MM.1S (cell line): ENCODE measurements at regions not wholly inside any gene's neighbourhood (a gene's known extent, or its start where the extent isn't known, plus 50 kb on each side); places are given as distances from the start of the nearest gene placed in this dataset.

ENCODE experiments used
- DNase-seq: peaks from one replicate; pipeline ENCODE4 v3.0.0-alpha.2; 2015
- H2AFZ ChIP-seq: fragments of 300-600 bp; sonication (generic); 2 replicates; pipeline ENCODE4 v1.6.0; 2016; ENCODE audit warnings: antibody characterized with exemption, low read length
- H3F3A ChIP-seq: fragments of 300-600 bp; sonication (generic); 2 replicates; pipeline ENCODE4 v1.6.1; 2016; ENCODE audit warnings: mild to moderate bottlenecking, antibody characterized with exemption, low read length, moderate library complexity, mixed read lengths; ENCODE audit not compliant: insufficient read depth
- H3K27ac ChIP-seq: fragments of 300-600 bp; sonication (generic); 2 replicates; pipeline ENCODE4 v1.5.1; 2016; ENCODE audit warnings: mild to moderate bottlenecking, low read length
- H3K27me3 ChIP-seq: fragments of 300-600 bp; sonication (generic); replicated peaks from 2 replicates; pipeline ENCODE4 v1.6.0; 2016; ENCODE audit warnings: low read length; ENCODE audit not compliant: insufficient read depth
- H3K36me3 ChIP-seq: fragments of 300-600 bp; sonication (generic); replicated peaks from 2 replicates; pipeline ENCODE4 v1.6.1; 2016; ENCODE audit warnings: mild to moderate bottlenecking, low read length, mixed read lengths; ENCODE audit not compliant: insufficient read depth
- H3K4me1 ChIP-seq: fragments of 300-600 bp; sonication (generic); 2 replicates; pipeline ENCODE4 v1.6.1; 2016; ENCODE audit warnings: low read length, mixed read lengths
- H3K4me2 ChIP-seq: fragments of 300-600 bp; sonication (generic); 2 replicates; pipeline ENCODE4 v1.6.0; 2016; ENCODE audit warnings: low read depth, low read length
- H3K4me3 ChIP-seq: fragments of 300-600 bp; sonication (generic); 2 replicates; pipeline ENCODE4 v1.5.1; 2016; ENCODE audit warnings: low read length, mixed read lengths
- H3K79me2 ChIP-seq: fragments of 300-600 bp; sonication (generic); 2 replicates; pipeline ENCODE4 v1.6.1; 2016; ENCODE audit warnings: mixed run types, low read length, mixed read lengths
- H3K9ac ChIP-seq: fragments of 300-600 bp; sonication (generic); 2 replicates; pipeline ENCODE4 v1.6.1; 2016; ENCODE audit warnings: low read length, mixed read lengths
- H3K9me2 ChIP-seq: fragments of 300-600 bp; sonication (generic); replicated peaks from 2 replicates; pipeline ENCODE4 v1.6.1; 2016; ENCODE audit warnings: mild to moderate bottlenecking, low read length, mixed read lengths; ENCODE audit not compliant: insufficient read depth
- H3K9me3 ChIP-seq: fragments of 300-600 bp; sonication (generic); replicated peaks from 2 replicates; pipeline ENCODE4 v1.6.1; 2016; ENCODE audit warnings: mild to moderate bottlenecking, low read length, mixed read lengths; ENCODE audit not compliant: insufficient read depth
- H4K20me1 ChIP-seq: fragments of 300-600 bp; sonication (generic); 2 replicates; pipeline ENCODE4 v1.6.1; 2016; ENCODE audit warnings: mild to moderate bottlenecking, low read length, moderate library complexity, mixed read lengths; ENCODE audit not compliant: insufficient read depth
- CTCF ChIP-seq: fragments of 300-600 bp; sonication (generic); IDR thresholded peaks from 2 replicates; pipeline ENCODE4 v1.5.1; 2016; ENCODE audit warnings: antibody characterized with exemption, low read length, mixed read lengths
- EZH2 ChIP-seq: fragments of 300-600 bp; sonication (generic); optimal IDR thresholded peaks from 2 replicates; pipeline ENCODE3; 2017; ENCODE audit warnings: low read depth, mild to moderate bottlenecking, antibody characterized with exemption, low read length, mixed read lengths
- EZH2phosphoT487 ChIP-seq: fragments of 300-600 bp; sonication (generic); IDR thresholded peaks from 2 replicates; pipeline ENCODE4 v1.6.1; 2018; ENCODE audit warnings: antibody characterized with exemption, low read length

- Histone ChIP-seq H3K36me3 (no peaks in the 10 kb centered on the region), H3K9me3 (no peaks in the 10 kb centered on the region), H3K4me3 (no peak overlapping the region), H3K27ac (no peak overlapping the region), H3F3A (no peaks in the 10 kb centered on the region), H3K9ac (no peak overlapping the region), H4K20me1 (no peaks in the 10 kb centered on the region), H3K4me2 (no peak overlapping the region), H2AFZ (no peak overlapping the region), H3K4me1 (no peaks in the 10 kb centered on the region), H3K79me2 (no peaks in the 10 kb centered on the region), H3K9me2 (no peaks in the 10 kb centered on the region), H3K27me3 (no peaks in the 10 kb centered on the region)
- no peak for DNase-seq
- no peak for TF ChIP-seq CTCF
- TF ChIP-seq EZH2: no peak
These were observed 56.8 kb upstream of the PLXNC1 start for GRCh38 chr12:94091624-94092023.

- Histone ChIP-seq H3K9me3 (no peaks in the 10 kb centered on the region), H2AFZ (no peak overlapping the region), H3K9ac (no peak overlapping the region), H3K79me2 (no peaks in the 10 kb centered on the region), H3K4me3 (no peak overlapping the region), H3K4me1 (no peaks in the 10 kb centered on the region), H3K4me2 (no peak overlapping the region), H3K27me3 (no peaks in the 10 kb centered on the region), H3K27ac (no peak overlapping the region), H4K20me1 (no peaks in the 10 kb centered on the region), H3K36me3 (no peaks in the 10 kb centered on the region), H3K9me2 (no peaks in the 10 kb centered on the region), H3F3A (no peaks in the 10 kb centered on the region)
- no peak for DNase-seq
- TF ChIP-seq EZH2phosphoT487 (no peak), CTCF (no peak), EZH2 (no peak)
These were observed 55.7 kb upstream of the PLXNC1 start for GRCh38 chr12:94092516-94093241.

GRCh38 chr12:94094700-94095099, 53.7 kb upstream of the PLXNC1 start:
- H3K27me3 ChIP-seq: no peaks in the 10 kb centered on the region
- H3F3A ChIP-seq: no peaks in the 10 kb centered on the region
- H3K4me2 ChIP-seq: no peak overlapping the region
- no peak overlapping the region for H3K9ac ChIP-seq
- DNase-seq: no peak
- H2AFZ ChIP-seq: no peak overlapping the region
- H3K79me2 ChIP-seq: no peaks in the 10 kb centered on the region
- H3K27ac ChIP-seq: no peak overlapping the region
- H3K9me3 ChIP-seq: no peaks in the 10 kb centered on the region
- no peaks in the 10 kb centered on the region for H3K4me1 ChIP-seq
- no peak overlapping the region for H3K4me3 ChIP-seq
- no peaks in the 10 kb centered on the region for H3K36me3 ChIP-seq
- H3K9me2 ChIP-seq: no peaks in the 10 kb centered on the region
- no peak for TF ChIP-seq CTCF
- no peak for TF ChIP-seq EZH2
- no peaks in the 10 kb centered on the region for H4K20me1 ChIP-seq
